GM04504 (cell line): ENCODE measurements at regions not wholly inside any gene's neighbourhood (a gene's known extent, or its start where the extent isn't known, plus 50 kb on each side); places are given as distances from the start of the nearest gene placed in this dataset.

Experiments
- DNase-seq: peaks from one replicate; pipeline ENCODE4 v3.0.0-alpha.2; 2012; ENCODE audit warnings: low read depth

DNA sequence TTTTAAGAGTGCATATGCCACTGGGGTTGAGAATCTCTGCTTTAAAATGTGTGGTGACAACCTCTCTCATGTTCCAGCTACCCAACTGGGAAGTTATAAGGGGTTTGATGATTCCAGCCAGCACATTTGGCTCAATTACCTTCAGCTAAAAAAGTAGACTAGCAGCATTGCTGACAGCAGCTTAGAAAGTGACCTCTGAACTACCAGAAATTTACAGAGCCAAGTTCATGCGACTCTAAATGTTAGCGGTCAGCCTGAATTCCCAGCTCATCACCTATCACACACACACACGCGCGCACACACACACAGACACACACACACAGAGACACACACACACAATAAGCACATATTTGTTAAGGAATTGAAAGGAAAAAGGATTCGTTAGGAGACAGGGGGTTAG, 377.5 kb downstream of the TMEM167A start:
- DNase-seq: no peak

DNA sequence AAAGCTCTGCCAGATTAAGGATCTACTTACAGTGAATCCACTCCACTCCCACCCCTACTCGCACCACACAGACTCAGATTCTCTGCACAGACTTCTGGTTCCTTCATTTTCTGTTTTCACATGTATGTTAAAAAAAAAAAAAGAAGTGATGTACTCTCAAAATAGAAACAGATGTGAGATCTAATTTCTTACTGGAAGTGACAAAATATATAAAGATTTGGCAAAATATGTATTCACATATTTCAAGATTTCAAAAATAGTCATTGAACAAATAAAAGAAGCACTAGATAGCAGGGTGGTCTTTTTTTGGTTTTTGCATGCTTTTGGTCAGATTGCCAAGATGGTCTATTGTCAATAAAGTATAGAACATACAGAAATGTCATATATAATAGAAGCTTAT, 379.2 kb downstream of the TMEM167A start:
- no peak for DNase-seq

DNA sequence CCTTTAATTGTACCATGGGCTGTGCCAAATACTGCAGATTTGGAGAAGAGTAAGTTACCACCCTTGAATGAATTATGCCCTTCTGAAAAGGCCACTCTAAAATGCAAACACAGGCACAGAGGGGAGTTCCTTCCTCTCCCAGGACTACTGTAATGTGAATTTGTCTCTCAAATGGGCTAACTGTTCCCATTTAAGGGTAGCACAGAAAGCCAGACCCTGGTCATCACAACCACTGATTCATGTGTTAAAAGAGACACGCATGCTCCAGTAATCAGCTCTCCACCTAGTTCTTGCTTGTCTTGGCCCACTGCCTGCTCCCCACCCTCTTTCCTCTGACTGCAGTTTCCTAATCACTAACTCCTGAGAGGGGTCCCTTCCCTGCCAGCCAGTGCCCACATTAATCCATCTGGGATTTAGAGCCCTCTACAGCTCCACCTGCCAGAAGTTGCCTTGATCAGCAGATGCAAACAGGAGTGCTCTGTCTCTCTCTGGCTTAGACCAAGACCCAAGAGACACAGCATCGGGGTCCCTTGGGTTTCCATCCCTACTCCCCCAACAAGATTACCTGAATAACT, 382.4 kb downstream of the TMEM167A start:
- no peak for DNase-seq

DNA sequence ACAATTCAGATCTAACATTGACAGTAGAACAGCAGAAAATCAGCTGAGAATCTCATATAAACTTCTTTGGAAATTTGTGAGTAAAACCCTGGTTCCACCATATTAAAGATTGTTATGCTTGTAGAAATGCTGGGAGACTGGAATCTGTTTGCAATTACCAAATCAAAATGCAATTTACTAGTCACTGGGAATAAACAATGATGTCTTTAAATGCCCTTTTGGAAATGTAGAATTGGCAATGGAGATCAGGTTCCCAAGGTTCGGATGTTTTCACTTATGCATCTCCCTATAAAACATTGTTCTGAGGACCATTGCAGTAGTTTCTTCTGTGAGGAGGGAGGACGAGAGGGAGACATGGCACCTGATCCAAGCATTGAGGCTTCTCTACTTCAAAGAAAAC, 384.4 kb downstream of the TMEM167A start:
- no peak for DNase-seq

DNA sequence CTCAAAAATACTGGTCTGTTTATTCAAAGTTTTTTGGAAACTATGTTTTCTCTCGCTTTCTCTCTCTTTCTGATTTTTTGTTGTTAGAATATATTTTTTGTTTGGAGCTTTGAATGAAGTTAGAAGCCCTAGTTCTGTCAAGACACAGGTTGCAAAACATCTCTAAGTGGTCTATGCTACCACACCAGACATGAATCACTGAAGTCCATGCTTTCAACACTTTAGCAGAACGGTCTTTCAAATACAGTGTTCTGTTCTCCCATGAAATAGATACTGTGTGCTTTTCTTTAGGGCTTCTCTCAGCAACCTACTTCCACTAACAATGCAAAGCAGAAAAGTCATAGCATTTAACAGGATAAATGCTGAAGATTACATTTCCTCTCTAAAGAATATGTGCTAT, 392.5 kb downstream of the TMEM167A start:
- DNase-seq: no peak

DNA sequence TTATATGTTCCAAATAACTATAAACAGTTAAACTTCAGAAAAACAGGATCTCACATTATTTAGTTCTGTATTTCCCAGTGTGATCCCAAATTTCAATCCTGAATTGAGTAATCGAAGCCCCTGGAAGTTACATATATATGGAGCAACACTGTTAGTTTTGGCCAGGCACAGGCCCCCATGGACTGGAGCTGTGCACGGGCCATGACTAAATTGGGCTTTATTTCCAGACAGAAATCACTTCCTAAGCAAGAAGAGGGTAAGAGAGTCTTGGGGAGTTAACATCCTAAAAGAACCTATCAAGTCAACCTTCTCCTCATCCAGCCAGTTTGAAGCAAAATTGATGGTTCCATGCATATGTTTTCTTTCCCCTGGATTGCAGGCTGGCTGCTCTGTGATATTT, 393.0 kb downstream of the TMEM167A start:
- no peak for DNase-seq

DNA sequence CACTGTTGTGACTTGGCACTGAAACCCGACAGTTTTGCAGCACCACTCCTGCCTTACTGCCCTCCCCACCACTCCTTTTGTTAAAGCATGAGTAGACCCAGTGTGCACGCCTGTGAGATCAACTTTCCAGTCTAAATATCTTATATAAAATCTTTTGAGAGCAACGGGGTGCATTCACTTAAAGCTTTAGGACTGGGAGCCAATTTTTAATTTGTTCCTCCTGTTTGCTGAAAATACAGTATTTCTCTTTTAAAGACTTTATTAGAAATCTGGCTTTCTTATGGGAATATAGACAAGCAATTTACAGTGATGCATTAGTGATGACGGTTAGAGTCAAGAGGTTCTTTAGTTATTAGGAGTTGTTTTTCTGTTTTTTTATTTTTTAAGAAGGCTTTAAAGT, 397.5 kb downstream of the TMEM167A start:
- DNase-seq: no peak

DNA sequence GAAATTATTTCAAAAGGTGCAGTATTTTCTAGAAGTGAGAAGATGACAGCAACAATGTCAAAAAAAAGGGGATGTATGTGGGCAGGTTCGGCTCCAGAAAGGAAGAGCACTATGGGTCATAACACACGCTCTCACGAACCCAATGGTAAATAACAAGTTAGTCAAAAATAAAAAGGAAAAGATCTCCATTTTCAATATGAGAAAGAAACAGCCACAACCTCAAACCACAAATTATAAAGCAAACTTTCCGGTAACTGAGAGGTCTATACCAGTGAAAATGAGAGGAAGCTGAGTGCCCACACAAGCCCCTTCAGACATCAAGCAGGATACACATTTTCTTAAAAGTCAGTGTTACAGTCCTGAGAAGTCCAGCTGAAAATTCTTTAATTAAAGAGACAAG, 398.5 kb upstream of the RPS23 start:
- no peak for DNase-seq

DNA sequence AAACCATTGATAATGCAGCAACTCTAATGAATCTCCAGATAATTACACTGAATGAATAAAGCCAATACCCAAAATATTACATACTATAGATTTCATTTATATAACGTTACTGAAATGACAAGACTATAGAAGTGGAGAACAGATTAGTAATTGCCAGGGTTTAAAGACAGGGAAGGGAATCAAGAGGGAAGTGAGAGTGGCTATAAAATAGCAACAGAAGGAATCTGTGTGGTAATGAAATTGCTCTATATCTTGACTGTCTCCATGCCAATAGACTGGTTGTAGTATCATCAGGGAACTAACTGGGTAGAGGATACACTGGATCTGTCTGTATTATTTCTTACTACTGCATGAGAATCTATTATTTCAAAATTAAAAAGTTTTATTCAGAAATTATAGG, 396.5 kb upstream of the RPS23 start:
- no peak for DNase-seq

DNA sequence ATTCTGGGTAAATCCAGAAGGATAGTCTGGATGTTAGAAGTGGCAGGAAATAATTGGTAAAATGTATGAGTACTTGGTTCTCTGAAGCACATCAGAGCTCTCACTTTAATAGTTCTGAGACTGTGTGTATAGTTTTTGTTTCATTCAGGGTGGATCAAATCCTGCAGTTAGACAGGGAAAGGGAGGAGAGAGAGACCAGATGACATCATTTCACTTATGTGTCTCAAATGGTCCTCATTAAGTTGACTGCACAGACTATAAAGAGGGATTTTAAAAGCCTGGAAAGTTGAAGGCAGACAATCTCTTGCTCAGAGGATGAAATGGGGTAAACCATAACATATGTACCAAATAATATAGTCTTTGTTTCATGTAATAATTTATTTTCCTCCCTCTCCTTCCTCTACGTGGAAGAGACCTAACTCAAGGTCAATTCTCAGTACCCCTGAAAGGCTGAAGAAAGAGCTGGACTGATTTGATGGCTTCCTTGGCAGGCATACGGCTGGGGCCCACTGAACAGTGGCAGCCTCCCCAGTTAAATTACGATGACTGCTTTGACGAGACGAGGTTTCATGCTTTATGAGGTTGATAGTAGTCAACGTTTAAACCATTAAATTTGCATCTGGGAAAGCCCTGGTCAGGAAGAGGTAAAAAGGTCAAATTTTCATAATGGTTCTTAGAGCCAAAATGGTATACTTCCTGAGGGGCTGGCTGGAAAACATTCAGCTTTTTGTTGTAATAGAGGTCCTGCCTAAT, 395.1 kb upstream of the RPS23 start:
- no peak for DNase-seq

DNA sequence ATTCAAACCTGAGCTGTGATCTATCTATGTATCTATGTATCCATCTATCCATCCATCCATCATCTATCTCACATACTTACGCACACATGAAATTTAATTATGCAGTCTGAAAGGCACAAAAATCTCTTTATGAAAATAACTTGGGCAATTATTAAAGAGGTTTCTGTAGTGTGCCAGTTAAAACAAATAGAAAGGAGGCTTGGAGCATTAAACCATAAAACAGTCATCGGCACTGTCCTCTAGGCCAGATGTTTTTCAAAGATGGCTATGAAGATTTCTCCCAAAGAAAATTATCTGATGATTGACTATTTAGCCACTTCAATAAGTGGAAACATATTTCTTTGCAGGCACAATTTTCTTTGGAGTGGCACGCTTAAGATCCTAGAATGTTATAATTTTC, 392.5 kb upstream of the RPS23 start:
- DNase-seq: no peak

DNA sequence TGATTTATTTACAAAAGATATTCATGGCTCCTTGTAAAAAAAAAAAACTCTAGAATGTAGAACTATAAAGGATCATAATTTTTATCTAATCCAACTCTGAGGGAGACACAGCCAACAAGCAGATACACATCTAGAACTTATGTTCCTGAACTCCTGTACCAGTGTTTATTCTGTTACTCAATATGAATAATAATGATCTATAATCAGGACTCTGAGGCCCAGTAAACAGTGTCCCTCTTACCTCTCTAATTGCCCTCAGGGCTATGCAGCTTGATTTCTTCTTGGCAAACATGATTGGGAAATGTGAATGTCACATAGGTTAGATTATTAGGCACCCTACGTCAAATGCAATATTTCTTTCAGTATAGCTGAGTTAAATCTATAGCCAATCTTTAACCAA, 391.6 kb upstream of the RPS23 start:
- DNase-seq: no peak

DNA sequence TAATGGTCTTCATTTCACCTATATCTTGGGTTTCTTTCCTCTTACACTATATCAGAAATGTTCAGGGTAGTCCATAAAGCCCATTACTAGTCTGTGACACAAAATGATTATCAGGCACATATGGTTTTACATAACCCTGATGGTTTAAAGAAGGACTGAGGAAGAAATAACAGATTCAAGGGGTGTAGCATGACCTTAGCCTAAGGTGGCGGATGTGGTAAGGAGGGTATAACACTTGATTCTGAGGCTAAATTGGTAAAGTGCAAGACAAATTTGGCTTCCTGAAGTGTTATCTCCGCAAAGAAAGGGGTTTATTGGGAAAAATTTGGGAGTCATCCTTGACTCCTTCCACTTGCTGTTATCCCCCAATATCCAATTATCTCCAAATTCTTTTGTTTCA, 388.2 kb upstream of the RPS23 start:
- DNase-seq: no peak

DNA sequence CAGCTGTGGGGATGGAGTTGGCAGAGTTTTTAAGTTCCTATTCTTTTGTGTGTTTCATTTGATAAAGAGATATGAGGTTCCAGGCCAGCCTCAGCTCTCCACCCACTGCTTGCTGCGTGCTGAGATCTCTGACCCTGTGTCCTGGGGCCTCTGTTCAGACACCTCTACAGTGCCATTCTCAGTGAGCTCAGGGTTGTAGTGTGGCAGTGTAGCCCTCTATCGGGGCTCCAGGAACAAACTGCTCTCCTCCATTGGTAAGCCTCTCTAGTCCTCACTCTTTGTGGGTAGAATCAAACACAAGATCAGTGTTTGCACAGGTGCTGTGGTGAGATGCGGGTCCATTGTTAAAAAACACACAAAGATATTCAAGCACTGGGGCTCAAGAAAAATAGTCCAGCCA, 386.6 kb upstream of the RPS23 start:
- no peak for DNase-seq

DNA sequence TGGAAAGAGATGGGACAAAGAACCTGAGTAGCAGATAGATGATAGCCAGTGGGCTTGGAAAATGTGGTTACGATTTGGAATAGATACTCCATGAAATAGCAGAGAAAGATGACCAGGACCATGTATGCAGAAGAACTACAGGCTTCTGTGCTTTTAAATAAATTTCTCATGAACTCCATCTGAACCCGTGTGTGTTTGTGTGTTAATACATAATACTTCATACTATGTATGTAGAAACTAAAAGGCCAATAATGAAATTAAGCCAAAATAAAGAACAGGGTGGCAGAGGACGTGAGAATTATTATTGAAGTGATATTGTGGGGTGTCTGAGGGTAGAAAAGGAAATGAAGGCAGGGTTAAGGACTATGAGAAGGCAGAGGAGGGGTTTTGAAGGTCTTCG, 385.1 kb upstream of the RPS23 start:
- DNase-seq: no peak

DNA sequence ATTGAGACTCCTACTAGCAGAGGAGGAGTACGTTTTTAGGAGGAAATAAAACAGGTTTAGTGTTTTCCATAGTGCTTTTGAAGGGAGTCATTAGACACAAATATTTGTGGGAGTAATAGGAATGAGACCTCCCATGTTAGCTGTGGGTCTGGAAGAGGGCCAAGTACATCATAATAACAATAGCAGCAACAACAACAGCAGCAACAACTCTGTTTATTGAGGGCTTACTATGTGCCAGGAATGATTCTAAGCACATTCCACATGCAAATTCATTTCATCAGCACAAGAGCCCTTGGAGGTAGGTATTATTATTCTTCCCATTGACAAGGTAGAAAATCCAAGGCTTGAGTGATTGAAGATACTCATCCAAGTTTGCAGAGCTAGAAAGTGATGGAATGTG, 384.2 kb upstream of the RPS23 start:
- no peak for DNase-seq

DNA sequence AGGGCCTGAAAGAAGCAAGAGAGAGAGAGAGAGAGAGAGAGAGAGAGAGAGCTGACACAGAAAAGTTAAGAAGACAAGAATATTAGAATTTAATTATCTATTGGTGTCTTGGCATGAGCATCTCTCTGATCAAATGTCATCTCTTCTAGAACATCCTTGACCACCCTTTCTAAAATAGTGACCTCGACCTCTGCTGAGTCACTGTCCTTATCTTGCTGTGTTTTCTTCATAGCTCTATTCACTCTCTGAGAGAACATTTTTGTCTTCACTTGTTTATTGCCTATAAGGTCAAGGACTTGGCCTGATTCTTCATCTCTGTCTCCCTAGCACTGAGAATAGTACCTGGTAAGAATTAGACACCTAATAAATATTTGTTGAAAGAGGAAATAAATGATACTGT, 383.8 kb upstream of the RPS23 start:
- no peak for DNase-seq

DNA sequence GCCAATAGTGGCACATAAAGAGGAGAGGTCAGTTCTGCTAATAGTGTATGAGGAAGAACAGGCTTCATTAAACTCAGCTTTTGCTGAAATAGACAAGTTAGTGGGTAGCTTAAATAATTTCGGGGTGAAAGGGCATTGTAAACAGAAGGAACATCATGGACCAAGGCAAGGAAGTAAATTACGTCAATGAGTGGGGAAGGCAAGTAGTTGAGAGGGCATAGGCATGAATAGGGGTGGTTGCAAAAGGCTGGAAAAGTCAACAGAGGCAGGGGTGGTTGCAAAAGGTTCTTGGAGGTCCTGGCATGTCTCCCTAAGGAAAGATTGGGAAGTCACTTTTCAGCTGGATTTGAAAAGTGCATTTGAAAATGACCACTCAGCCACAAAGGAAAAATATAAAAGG, 383.3 kb upstream of the RPS23 start:
- DNase-seq: no peak

DNA sequence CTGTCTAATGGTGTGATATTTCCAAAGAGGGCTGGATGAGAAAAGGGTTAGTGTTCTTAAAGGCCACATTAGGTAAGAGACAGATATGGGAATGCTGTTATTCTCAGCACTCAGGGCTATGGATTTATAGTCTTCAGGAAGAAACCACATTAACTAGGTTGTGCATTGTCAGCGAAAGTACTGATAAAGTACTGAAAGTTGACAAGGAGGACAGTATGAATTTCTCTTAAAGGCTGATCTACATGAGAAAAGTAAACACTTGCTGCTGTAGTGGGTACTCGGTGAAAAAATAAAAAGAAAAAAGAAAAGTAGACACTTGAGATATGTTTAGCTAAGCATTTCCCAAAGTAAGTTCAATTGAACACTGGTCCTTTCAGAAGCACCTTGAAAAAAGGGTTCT, 381.0 kb upstream of the RPS23 start:
- DNase-seq: no peak

DNA sequence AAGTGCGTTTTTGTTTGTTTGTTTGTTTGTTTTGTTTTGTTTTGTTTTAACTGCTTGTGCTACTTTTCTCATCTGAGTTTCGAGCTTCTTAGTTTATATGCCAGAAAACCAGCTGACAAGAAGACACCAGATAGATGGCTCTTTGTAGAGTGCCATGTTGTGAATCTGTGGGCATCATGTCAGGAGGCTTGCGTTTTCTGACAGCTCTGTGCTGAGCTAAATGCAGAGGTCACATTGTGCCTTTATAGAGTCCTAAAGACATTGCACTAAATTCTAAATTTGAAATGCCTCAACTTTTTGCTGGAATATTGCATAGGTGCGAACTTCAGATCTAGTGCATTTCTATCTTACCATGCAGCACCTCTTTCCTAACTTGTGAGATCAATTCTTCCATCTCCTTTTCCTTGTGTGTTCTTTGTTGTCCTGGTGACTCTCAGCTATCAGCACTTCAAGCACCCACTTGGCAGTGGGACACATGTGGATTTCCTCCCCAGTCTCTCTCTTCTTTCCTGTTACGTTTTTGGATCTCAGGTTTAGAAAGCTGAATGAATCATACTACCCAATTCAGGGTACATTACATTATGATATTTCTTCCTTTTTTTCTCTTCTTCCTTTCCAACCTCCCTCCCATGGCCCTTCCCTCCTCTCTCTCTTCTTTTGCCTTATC, 379.0 kb upstream of the RPS23 start:
- no peak for DNase-seq

DNA sequence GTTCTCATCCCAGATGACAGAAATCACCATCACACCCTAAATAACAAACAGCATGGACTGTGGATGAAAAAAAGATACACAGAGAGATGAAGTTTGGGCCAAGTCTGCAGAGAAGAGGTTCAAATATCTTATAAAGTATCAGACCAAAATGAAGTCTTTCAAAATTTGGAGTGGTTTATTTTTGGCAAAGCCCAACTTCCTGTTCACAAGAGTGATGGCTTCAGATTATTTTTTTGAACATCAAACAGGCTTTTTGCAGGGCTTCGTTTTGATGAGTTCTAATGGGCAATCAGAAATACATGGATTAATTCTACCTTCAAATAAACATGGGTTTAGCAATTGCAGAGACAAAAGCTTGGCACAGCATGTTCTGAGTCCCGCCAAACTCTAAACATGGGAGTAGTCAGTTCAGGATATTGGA, 378.2 kb upstream of the RPS23 start:
- no peak for DNase-seq

DNA sequence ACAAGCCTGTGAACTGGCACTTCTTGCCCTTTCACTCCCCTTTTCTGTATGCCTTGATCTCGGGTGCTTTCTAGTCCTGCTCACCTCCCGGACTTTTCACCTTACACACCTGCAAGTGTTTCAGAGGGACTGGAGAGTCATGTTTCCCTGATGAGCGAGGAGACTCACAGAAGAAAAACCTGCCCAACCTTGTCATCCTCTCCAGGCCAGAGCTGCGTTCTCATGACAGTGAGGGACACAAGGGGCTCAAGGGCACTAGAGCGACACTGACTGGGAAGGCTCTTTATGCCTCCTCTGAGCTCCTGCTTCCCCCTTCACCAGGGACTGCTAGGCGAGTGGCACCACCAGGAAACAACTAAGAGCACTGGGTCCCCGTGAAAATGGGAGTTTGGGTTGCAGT, 376.9 kb upstream of the RPS23 start:
- no peak for DNase-seq

DNA sequence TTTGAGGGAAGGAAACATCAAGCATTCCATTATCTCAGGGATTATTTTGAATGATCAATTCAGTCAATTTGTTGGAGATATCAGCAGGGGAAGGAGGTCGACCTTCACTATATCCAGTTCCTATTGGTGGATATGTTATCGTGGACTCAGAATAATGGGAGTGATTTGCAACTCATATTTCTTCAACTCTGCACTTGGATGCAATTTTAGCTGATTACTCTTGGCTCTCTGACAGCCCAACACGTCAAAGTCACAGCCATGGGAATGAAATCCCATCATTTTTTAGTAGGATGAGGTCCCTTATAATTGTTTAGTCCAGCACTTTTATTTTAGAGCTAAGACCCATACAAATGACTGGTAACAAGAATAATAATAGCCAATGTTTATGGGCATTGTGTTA, 371.8 kb upstream of the RPS23 start:
- no peak for DNase-seq

DNA sequence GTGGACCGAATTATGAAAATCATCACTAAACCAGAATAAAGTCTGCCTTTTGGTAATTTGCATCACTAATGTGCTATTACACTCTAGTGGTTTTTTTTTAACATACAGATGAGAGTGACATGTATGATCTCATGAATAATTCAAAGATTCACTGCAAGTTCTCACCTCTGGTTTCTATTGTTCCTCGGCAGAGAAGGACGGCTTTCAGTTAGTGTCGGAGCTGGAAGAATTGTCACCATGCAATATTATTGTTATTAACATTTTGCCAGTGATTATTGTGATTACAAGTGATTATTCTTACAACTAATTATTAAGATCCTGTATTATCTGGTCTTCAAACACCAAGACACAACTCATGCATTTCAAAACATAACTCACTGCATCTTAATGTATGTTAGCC, 366.6 kb upstream of the RPS23 start:
- DNase-seq: no peak
